Stimulated activated CD4-positive, alpha-beta T cell treated with anti-CD3 and anti-CD28 coated beads, Interleukin-12 subunit alpha, Interleukin-12 subunit beta, amount 100 ng/mL, for 4 hours (primary cell): ENCODE measurements at regions not wholly inside any gene's neighbourhood (a gene's known extent, or its start where the extent isn't known, plus 50 kb on each side); places are given as distances from the start of the nearest gene placed in this dataset.
"Not testable (repeated sequence)": the region's sequence is repeated elsewhere in the genome, so short reads cannot be mapped to it uniquely, and the experiment has no call there.

Source experiments
- DNase-seq: peaks from one replicate; pipeline ENCODE4 v3.0.0-alpha.2; 2020

DNA sequence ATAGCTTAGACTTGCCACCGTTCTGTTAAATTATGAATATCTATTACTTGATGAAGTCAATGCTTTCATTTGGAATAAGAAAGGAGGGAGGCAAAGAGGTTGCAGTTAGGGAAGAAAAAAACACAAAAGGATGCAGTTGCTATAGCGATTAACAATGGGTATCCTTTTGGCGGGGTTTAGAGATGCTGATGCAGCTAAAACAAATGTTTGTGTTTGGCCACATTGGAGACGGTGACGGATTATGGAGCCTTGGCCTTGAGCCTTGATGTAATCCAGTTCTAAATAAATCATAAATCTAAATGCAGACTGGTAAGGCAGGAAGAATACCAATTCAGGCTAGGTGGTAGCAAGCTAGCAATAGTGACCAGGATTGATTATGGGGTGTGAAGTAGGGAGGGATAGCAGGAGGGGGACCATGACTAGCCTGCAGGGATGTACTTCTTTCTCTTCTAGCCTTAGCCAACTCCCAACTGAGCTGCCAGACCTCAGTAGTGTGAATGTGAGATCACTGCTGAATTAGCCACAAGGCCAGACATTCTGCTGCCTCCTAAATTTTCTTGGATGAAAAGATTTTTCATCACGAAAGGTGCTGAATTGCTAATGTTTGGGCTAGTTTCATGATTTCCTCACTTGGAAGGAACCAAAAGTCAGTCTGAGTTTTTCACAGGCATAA lies 160.3 kb downstream of the TLR4 start:
- no peak for DNase-seq

DNA sequence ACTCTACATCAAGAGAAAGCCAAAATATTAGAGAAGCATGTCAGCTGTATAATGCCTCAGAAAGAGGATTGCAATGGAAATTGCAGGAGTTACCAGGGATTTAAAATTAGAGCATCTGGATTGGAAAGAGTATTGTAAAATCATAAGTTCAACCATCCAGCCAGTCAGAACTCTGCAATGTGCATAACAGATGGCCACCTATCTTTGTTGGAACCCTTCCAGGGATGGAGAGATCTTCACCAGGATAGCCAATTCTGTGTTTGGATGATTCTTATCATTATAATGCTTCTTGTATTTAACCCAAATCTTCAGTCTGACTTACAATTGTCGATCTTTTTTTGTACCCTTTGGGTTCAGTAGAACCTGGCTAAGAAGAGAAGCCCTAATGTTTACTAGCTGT lies 164.4 kb downstream of the TLR4 start:
- no peak for DNase-seq

DNA sequence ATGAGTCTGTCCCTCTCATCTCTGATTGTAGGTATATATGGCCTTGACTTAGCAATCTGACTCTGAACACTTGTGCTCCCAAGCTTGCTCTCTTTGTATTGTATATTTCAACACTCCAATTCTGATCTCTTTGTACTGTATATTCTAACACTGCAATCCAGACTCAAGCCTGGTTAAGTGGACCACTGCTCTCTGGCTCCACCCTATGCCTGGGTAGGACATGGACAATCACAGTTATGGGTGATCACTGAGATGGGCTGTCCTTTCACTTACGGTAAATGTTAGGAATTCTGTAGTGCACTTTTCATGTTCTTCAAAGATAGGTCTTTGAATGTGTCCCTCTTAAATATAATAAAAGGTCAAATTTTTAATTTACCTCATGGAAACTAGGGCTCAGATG lies 165.1 kb downstream of the TLR4 start:
- DNase-seq: no peak

DNA sequence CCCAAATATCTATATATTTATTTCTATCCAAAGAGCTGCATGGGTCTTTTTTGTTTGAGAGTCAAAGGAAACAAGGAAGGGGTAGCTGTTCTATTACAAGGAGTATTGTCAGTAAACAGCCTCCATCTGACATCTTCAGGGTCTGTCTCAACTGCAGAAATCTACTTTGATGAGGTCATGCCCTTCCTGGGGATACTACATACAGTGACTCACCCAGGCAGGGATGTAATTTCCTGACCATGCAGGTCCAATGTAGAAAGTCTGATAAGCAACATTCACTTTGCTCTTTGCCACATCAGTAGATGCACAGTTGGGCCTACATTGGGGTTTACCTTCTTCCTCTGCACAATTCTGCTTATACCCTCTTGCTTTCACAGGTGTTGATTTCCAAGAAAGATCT lies 165.5 kb downstream of the TLR4 start:
- DNase-seq: no peak

DNA sequence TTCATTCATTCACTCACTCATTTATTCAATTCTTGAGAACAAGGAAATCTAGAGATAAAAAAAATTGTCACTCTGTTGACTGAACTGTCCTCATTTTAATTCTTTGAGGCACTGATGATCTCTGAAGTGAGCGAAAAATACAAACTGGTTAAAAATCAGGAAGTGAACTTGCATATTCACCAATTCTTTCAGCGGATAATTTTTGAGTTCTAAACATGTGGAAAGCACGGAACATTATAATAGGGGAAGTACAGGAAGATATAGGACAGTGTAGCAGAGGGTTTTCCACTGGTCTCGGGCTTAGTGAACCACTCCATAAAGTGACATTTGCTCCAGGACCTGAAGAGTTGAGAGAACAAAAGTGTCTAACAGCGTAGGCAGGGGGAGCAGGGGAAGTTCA lies 169.5 kb downstream of the TLR4 start:
- DNase-seq: no peak

DNA sequence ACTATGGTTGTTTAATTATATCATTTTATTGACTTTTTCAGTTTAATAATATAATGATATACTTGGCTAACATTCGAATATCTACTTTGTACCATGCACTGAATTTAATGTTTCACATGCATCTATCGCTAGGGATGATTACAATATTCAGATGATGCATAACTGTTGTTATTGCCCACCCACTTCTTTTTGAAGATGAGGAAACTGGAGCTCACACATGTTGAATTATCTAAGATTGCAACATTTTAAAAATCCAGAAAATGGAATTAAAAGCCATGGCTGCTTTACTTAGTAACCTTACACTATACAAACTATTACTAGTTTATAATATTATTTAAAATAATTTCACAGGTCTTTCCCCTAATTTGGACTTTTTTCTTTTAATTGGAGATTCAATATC lies 171.7 kb downstream of the TLR4 start:
- DNase-seq: no peak

DNA sequence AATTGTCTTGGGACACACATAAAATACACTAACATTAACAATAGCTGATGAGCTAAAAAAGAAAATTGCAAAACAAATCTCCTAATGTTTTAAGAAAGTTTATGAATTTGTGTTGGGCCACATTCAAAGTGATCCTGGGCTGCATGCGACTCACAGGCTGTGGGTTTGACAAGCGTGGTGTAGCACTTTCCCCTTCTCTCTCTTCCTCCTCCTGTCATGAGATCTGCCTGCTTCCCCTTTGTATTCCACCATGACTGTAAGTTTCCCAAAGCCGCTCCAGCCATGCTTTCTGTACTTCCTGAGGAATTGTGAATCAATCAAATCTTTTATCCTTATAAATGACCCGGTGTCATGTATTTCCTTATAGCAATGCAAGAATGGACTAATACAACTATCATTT lies 178.0 kb downstream of the TLR4 start:
- DNase-seq: no peak

DNA sequence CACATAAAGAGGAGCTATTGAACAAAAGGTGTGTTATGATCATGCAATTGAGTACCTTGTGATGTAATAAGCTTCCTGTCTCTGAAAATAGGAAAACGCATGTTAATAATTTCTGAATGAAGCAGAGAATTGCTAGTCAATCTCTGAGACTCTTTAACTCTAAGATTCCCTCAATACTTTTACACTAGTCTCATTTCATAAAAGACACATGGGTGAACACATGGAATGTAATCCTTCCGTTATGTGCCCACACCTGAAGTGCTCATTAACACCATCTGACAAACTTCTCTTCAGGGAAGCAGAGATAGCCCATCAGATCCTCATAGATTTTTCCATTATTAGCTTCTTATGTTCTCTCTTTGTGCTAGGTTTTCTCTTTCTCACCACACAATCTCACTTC lies 182.4 kb downstream of the TLR4 start:
- DNase-seq: no peak

DNA sequence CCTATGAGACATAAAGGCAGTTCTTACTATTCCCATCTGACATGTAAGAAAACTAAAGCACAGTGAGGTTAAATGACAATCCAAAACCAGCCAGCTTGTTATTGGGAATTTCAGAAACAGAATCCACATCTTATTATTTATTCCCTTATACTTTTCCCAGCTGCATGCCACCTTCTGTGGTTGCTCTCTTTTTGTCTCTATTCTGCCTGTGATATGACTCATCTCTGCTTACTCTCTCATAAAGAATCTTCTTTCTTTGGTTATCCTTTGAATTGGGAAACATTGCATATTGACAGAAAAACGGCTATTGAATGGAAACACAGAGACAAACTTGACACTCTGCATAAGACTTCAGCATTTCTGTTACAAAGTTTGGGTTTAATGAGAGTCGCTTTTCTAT lies 183.2 kb downstream of the TLR4 start:
- DNase-seq: no peak

DNA sequence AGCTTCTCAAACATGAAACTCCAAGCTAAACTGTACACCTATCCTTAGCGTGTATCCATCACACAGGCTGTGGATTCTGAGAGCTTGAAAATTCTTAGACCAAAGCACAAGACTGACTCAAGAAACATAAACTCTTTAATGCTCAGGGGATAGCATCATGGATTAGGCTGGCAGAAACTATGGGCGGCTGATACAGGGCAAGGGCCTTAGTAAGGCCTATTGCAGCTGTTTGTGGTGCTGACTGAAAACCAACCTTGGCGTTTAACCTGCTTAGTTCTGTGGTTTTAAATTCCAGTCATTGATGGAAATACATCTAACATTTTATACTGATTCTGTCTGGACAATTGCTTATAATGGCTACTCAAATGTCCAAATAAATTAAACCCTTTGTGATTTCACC lies 183.7 kb downstream of the TLR4 start:
- no peak for DNase-seq

DNA sequence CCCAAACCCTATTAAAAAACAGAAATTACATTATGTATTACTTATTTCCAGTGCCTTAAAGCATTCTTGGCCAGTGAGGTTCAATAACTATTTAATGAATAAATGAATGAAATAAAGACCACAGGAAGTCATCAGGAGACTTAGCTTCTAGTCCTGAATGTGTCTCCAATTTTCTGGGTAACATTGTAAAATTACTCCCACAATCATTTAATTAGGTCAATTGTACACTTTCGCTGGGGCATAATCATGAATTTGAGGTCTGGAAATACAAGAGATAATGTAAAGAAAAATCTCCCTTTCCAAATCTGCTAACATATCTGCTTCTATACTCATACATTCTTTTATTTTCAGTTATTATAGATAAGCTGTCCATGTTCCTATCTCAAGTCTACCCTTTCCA lies 199.2 kb downstream of the TLR4 start:
- no peak for DNase-seq

DNA sequence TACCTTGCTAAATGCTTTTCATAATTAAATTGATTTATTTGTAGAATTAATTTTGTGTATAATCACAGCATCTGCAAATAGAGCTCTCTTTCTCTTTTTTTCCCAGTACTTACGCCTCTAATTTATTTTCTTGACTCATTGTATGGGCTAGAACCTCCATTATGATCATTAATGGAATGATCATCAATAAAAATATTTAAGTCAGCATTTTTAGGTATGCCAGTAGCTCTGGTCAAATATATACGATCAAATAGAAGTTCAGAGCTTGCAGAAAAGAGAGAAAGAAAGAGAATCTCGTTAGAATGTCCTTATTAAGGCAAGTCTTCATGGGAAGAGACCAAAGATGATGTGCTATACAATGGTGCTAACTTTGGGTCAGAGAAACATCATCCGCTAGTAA lies 202.6 kb downstream of the TLR4 start:
- DNase-seq: no peak

DNA sequence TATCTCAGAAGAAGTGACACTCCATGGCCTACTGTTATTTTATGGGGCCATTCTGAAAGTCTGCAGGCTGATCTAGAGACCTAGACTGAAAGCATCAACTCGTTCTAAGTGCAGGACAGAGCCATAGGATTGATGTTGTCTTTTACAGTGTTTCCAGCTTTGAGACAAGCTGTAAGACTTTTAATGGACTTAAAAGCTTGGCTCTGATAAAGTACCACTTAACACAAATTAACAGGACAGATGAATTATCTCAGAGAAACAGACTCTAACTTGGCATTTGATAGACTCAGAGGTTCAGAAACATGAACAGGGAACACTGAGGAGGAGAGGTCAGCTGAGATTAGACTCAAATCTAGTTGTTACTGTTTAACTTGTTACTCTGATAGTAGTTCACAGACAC lies 203.2 kb downstream of the TLR4 start:
- DNase-seq: no peak

DNA sequence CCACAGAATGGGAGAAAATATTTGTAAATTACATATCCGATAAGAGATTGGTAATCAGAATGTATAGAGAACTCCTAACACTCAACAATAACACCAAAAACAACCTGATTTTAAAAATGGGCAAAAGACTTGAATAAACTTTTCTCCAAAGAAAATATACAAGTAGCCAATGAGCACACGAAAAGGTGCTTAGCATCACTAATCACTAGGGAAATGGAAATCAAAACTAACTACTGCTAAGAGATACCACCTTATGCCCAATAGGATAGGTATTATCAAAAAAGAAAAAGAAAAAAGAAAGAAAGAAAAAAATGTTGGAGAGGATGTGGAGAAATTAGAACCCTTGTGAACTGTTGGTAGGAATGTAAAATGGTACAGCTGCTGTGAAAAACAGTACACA lies 212.1 kb downstream of the TLR4 start:
- DNase-seq: no peak

DNA sequence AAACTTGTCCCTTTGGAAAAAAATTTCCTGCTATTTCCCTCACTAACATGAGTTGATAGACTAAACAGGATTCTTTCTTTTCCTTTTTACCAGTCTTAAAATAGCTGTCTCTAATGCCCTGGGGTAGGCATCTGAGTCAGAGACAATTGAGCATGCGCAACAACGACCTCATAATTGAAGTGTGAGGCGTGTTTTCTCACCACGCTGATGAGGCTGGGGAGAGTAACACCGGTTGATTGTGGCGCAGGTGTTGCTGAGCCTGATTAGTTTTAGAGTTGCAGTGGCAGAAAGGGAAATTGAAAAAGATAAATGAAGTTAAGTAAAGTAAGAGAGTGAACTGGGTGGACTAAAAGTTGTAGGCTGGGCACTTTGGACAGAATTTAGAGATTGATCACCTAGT lies 213.7 kb downstream of the TLR4 start:
- no peak for DNase-seq

DNA sequence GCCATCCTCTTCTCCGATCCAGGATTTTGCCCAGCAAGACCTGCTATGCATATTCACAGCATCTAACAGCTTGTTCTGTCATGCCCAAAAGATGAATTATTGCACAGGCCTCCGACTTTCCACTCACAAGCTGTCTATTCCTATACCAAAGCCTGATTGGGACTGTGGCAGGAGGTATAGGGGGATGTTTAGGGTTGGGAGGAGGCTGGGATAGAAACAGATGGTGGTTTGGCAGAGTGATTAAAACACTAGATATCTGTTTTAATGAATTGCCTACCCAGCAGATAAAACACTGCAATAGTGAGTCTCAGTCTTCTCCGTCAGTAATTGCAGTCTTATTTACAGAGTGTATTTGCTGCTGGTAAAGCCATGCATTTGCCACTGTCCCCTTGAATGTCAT lies 215.3 kb downstream of the TLR4 start:
- DNase-seq: no peak

DNA sequence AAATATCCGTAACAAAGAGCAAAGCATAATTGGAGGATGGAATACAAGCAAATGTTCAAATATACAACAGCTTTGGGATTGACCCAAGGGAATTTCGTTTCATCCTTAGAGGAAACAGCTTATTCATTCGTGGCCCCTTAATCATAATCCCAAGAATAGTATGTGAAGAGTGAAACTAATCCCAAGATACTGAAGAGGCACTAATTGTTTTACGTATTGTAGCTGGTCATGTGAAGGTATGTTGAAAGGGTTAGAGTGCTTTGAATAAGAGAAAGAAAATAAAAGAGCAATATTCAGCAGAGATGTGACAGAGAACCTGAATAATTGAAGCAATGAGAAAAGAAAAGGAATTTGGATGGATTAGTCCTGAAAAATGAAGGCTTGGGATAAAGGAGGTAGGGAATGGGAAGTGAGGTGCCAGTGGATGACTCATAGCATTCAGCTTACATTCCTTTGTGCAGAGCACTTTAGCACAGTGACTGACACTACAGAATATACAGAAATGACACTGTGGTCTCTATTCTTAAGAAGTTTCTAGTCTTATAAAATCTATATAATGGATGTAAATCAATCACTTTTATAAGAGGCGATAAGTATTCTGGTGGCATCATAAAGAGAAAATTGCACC lies 221.9 kb downstream of the TLR4 start:
- no peak for DNase-seq

DNA sequence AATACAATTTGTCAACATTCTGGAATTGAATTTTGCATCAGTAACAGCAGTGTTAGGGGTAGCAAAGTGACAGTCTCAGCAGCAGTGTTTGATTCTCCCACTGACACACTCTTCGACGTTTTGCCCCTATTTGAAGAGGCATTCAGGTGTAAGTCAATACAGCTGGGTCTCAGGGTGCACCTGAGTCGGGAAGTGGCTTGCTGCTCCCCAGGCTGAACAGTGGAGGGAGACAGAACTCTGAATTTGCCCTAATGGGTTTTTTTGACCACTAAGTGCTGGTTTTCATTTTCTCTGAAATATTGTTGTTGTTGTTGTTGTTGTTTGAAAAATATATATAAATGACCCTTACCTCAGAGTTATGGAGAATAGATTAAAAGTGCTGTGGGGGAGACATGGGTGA lies 223.2 kb downstream of the TLR4 start:
- DNase-seq: no peak

DNA sequence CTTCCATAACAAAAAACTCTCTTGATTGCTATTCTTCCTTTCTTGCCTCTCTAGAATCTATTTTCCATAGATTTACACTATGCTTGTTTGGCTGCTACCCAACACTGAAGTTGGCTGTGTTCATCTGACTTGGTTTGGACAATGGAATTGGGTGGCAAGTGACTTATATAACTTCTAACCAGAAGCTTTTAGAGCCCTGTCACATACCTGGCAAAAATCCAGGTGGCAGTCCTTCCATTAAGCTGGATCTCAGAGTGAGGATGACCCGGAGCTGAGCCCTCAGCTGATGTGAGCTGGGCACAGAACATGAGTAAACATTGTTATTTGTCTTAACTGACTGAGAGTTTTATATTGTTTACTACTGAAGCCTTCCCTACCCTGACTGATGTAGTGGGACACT lies 225.7 kb downstream of the TLR4 start:
- DNase-seq: no peak

DNA sequence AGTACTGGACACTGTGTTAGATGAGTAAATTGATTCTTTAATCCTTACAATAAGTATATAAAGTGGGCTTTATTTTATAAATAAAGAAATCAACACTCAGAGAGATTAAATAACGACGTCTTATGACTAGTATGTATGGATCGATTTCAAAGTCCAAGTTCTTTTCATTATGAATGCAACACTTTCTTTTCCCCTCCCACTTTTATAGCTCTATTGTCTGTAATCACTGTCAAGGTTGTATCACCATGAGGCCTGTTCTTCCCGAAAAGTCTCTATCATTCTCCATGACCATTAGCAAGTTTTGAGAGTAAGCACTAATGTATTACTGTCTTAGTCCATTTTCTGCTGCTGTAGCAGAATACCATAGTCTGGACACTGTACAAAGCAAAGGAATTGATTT lies 228.4 kb downstream of the TLR4 start:
- DNase-seq: no peak

DNA sequence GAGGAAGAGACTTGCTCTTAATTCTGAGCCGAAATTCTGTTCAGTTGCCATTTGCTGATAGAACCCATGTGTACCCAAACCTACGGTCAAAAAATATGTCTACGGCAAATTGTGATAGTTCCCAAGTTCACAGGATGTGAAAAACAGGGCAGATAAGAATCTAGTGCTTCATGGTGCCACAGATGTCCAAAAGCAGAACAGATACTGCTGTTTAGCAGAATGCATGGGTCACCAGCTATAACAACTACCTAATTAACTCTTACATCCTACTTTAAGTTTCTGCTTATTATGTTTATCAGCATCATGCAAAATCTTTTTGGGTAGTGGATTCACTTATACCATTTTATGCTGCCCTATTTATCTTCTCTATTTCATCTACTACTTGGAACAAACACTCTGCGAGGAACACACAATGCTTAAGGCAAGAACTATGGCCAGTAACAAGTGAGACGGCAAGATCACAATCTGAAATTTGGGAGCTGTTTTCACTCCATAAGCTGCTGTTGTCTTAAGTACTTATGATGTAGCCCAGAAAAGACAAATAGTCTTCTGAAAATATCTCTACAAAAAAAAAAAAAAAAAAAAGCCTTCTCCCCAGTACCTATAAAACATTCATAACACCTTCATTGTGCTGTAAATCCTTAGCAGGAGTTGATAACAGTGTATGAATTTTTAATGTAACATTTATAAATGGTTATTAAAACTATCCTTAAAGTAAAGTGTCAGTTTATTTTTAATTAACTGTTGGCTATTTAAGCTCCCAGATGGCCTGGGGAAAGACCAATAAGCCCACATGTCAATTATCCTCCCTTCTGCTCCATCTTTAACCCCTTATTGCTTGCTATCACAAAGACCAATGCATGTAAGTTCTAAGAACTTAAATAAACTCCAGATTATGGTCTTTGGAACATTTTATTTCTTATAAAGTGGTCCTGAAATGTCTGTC lies 232.3 kb downstream of the TLR4 start:
- no peak for DNase-seq

DNA sequence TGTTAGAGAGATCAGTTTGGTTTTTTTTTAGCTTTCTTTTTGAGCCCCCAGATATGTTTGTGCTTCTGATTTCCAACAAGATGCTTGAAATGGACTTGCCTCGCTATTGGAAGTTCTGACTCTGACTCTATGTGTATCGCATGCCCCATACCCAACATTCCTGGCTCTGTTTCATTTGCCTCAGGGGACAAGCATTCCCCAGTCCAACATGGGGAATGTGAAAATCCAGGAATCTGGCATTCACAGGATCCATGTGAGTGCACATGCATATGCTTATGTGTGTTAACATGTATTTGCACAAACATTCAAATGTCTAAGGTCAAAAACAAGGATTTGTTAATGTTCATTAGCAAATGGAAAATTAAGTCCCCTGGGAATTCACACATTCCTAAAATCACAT lies 233.9 kb downstream of the TLR4 start:
- no peak for DNase-seq

DNA sequence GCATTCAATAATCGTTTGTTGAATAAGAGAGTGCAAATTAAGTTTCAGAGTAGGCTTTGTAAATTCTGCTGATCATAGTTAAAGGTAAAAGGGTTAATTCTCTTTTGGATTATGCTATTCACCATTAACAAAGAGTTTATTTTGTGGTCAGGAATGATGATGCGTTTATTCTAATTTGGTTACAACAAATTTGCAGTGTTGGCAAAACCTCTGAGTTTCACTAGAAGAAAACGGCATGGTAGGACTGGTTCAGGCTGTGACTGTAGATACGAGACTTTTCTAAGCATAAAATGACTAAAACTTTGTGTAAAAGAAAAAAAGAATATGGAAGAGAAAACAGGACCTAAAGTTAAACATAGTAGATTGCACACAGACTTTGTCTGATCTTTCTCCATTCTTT lies 234.7 kb downstream of the TLR4 start:
- no peak for DNase-seq

DNA sequence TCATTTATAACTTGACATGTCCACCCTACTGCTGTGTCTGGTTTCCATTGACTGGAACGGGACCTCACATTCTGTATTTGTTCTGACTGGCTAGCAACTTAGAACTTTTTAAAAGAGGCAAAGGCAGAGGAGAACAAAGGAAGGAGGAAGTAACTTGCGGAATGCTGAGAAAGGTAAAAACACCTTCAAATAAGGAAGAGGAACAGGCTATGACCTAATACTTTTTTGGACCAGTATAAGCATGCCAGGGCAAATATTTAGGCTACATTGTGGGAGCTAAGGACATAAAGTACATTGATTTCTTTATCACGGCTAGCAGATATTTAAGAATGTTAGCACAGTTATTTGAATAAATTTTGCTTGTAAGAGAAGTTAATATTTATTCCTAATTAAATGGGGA lies 240.5 kb downstream of the TLR4 start:
- DNase-seq: not testable (repeated sequence)
